A673 (cell line): ENCODE measurements at regions not wholly inside any gene's neighbourhood (a gene's known extent, or its start where the extent isn't known, plus 50 kb on each side); places are given as distances from the start of the nearest gene placed in this dataset.

Experiments used
- CTCF ChIP-seq: fragments of 300-800, 200-600 bp; sonication (generic); conservative IDR thresholded peaks from 2 replicates; pipeline ENCODE4 v1.5.1; 2017; ENCODE audit warnings: low read depth, mild to moderate bottlenecking, antibody characterized with exemption, low read length, moderate library complexity, mixed read lengths
- EZH2 ChIP-seq: fragments of 200-600 bp; sonication (generic); IDR thresholded peaks from 2 replicates; pipeline ENCODE4 v1.6.1; 2017; ENCODE audit warnings: borderline replicate concordance, low read depth, mild to moderate bottlenecking, mixed read lengths, antibody characterized with exemption, low read length; ENCODE audit not compliant: poor library complexity, severe bottlenecking

DNA sequence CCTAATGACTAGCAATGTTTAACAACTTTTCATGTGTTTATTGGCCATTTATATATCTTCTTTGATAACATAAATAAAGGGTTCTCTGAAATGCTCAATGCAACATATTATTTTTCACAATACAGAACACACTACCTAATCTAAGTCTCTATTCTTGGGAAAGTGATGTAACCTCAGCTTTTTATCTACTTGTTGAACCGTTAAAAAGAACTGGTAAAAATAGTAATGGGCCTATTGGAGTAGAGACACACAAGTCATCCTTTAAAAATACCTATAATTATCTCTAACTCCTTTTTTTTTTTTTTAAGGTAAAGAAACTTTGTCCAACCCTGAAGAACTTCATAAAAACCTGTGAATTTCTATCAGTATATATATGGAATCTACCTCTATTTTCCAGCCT is 1067.7 kb upstream of the CELF4 start:
- TF ChIP-seq EZH2 (no peak), CTCF (no peak)
